NCI-H2107 (cell line): ENCODE measurements at regions not wholly inside any gene's neighbourhood (a gene's known extent, or its start where the extent isn't known, plus 50 kb on each side); places are given as distances from the start of the nearest gene placed in this dataset.
A peak's percentile ranks its signal among the peaks of the same experiment; 100 is the strongest.
"Not testable (repeated sequence)": the region's sequence is repeated elsewhere in the genome, so short reads cannot be mapped to it uniquely, and the experiment has no call there.

Experiments
- DNase-seq: peaks from one replicate; lab custom pipeline; 2025; lab: John Stamatoyannopoulos, UW

GRCh38 chr3:197368330-197368729 lies 69.9 kb upstream of the DLG1 start:
- no peak for DNase-seq

DNA sequence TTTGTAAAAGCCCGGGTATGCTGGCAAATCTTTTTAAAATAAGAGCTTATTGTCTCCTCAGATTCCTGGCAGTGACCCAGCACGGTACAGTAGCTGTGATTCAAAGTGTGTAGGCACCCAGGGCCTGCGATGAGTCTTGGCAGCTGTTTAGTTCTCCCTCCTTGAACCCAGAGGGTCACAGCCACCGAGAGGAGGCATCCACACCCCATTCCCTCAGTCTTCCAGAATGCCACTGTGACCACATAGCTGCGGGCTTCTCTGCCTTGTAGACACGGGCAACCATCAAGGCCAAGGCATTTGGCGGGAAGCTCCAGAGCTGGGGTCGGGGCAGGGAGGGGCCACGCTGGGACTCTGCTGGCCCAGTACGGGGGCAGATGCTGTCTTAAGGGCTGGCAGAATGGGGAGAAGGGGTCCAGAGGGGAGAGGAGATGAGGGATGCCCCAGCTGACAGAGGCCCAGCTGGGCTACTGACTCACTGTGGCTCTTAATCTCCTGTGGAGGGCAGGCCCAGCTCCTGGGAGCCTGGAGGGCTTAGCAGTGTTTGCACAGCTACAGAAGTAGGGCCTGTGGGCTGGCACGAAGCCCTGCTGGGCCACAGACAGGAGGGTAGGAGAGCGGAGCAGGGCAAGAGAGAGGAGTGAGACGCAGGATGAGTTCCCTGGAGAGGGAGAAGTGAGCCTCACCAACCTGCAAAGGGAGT lies 68.8 kb upstream of the DLG1 start:
- DNase-seq = peak; percentile 94

GRCh38 chr3:197366301-197367044 lies 68.1 kb upstream of the DLG1 start:
- DNase-seq = no peak

DNA sequence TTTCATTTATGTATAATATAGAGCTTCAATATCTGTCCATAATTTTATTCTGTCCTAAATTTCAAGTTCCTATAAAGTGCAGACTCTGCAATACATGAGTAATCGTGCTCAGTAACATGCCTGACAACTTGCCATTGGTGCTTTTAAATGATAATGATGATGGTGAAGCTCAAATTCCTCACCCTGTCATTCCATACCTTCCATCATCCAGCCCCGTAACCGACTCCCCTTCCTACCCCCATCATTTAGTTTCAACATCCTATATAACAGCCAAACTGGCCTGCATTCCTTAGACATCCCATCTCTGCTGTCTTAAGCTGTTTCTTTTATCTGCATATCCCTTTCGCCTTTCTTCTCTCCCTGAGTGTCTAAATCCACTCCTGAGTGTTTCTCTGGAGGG lies 67.2 kb upstream of the DLG1 start:
- no peak for DNase-seq

DNA sequence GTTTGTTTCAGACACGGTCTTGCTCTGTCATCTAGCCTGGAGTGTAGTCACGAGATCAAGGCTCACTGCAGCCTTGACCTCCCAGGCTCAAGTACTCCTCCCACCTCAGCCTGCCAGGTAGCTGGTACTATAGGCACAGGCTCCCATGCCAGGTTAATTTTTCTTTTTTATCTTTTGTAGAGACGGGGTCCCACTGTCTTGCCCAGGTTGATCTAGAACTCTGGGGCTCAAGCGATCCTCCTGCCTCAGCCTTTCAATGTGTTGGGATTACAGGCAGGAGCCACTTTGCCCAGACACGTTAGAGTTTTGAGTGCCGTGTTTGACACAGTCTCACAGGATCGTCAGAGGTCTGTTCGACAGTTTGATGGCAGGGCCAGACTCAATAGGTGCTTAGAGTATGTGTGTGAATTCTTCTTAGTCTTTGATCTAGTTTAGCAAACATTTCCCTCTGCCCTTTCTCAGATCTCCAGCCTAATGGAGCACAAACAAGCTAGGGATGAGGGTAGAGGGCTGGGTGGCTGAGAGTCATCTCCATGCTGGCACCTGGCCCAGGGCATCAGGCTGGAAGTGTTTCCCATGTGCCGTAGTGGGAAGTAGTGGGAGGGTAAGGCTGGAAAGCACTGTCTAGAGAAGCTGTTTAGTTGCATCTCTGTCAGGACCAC lies 66.1 kb upstream of the DLG1 start:
- no peak for DNase-seq

GRCh38 chr3:197363553-197364409 lies 65.4 kb upstream of the DLG1 start:
- no peak for DNase-seq

- no peak for DNase-seq
Observed at GRCh38 chr3:197362081-197362480, 63.7 kb upstream of the DLG1 start.

- DNase-seq = not testable (repeated sequence)
Observed at GRCh38 chr3:197360095-197360494, 61.7 kb upstream of the DLG1 start.

DNA sequence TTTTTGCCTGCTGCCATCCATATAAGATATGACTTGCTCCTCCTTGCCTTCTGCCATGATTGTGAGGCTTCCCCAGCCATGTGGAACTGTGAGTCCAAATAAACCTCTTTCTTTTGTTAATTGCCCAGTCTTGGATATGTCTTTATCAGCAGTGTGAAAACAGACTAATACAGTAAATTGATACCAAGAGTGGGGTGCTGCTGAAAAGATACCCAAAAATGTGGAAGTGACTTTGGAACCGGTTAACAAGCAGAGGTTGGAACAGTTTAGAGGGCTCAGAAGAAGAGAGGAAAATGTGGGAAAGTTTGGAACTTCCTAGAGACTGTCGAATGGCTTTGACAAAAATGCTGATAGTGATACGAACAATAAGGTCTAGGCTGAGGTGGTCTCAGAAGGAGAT lies 61.1 kb upstream of the DLG1 start:
- DNase-seq = not testable (repeated sequence)

DNA sequence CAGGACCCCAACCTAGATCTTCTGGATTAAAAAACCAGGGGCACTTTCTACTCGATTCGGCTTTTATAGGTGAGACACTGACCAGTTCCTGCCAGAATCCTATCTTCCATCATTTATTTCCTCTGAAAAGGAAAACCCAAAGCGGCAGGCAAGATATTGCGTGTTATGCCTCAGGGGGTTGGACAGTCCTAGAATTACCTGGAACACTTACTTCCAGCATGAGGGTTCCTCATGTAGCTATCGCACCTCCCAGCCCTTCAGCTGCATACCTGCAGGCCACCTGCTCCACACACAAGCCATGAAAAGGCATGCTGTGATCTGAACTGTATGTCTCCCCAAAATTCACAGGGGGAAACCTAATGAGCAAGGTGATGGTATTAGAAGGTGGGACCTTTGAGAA lies 58.3 kb upstream of the DLG1 start:
- DNase-seq = no peak

DNA sequence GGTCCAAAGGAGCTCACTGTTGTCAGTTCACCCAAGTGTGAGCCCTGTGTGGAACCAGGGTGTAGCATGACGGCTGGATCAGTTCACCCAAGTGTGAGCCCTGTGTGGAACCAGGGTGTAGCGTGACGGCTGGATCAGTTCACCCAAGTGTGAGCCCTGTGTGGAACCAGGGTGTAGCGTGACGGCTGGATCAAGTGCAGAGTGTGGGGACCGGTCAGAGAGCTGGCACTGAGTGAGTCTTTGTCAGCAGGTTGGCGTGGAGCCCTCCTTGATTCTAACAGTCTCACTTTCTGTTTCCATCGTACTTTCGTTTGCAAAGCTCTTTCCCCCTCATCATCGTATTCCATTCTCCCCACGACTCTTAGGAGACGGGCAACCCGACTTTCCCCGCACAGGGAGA lies 57.9 kb upstream of the DLG1 start:
- no peak for DNase-seq

- DNase-seq = no peak
Observed at GRCh38 chr3:197355713-197356112, 57.3 kb upstream of the DLG1 start.

DNA sequence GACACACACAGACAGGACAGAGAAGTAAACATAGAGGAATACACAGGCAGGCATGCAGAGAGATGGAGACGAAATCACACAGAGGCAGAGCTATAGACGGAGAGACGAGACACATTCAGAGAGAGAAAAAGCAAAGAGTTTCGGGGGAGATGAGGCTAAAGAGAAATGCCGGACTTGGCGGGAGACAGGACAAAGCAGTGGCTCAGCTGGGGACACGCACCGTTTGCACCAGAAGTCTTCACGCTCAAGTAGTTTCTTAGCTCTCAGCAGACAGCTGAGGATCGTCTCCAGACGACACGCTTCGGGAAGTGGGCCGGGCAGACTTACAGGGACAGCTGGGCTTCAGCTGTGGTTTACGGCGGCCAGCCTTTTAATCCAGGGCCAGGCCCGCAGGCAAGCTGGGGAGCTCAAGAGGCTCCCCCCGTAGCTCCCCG lies 56.2 kb upstream of the DLG1 start:
- peak; percentile 39 for DNase-seq

GRCh38 chr3:197353867-197354567 lies 55.6 kb upstream of the DLG1 start:
- DNase-seq = no peak

DNA sequence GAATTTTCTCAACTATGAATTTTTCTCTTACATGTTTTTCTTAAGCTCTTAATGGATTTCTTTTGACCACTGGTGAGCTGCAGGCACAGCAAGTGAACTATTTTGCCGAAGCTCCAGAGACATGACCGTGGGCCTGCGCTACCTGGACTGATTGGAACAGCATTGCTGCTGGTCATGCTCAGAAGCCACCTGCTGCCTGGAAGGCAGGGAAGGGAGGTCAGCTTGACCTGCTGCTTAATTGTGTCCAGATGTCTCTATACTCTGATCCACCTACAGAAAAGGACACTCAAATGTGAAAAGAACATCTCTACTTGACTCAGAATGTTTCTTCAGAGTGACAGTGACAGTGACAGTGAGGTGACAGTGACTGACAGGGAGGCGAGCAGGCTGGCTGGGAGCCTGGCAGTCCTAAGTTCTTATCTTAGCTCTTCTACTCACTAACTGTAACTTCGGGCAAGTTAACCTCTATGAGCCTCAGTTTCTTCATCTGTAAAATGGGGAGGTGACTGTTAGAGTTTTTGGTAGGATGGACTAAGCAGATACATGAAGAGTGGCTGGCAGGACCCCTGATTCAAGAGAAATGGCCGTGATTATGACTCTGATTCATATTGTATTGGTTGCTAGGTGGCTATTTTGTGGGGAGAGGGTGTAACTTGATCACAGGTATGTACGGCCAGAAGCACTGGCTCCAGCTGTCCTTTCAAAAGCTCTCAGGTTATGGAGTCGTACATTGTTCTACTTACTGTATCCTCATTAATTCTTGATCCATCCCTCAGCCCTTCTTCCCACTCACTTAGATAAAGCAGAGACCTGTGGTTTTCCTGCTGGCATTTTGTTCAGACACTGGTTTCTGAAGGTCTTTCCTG lies 54.8 kb upstream of the DLG1 start:
- DNase-seq = no peak

- DNase-seq = no peak
Observed at GRCh38 chr3:197352382-197352781, 54.0 kb upstream of the DLG1 start.

- DNase-seq = no peak
Observed at GRCh38 chr3:197350446-197350845, 52.0 kb upstream of the DLG1 start.

DNA sequence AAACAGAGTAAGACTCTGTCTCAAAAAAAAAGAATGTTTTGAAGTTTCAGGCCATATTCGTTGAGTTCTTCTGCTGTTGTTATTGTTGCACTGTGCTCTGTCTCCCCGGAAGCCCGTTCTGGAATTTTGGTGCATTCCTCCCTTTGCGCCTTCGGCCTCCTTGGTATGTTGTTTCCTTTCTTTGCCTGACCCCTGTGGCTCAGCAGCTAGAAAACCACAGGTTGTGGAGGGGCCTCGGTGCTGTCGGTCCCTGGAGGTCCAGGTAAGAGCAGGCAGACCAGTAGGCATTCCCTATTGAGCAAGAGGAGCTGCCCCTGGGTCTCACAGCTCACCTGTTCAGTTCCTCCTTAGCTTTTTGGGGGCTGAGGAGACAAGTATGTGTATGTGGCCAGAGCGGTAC lies 51.0 kb upstream of the DLG1 start:
- DNase-seq = no peak
